ENCODE measurements at regions not wholly inside any gene's neighbourhood (a gene's known extent, or its start where the extent isn't known, plus 50 kb on each side); places are given as distances from the start of the nearest gene placed in this dataset.

GRCh38 chr1:217078078-217078690 is 355.0 kb upstream of the ESRRG start:
- no peak for TF ChIP-seq POLR2AphosphoS5 (IDR thresholded peaks at IDR 0.05)
- TF ChIP-seq, protein P1, sequence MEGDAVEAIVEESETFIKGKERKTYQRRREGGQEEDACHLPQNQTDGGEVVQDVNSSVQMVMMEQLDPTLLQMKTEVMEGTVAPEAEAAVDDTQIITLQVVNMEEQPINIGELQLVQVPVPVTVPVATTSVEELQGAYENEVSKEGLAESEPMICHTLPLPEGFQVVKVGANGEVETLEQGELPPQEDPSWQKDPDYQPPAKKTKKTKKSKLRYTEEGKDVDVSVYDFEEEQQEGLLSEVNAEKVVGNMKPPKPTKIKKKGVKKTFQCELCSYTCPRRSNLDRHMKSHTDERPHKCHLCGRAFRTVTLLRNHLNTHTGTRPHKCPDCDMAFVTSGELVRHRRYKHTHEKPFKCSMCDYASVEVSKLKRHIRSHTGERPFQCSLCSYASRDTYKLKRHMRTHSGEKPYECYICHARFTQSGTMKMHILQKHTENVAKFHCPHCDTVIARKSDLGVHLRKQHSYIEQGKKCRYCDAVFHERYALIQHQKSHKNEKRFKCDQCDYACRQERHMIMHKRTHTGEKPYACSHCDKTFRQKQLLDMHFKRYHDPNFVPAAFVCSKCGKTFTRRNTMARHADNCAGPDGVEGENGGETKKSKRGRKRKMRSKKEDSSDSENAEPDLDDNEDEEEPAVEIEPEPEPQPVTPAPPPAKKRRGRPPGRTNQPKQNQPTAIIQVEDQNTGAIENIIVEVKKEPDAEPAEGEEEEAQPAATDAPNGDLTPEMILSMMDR (IDR thresholded peaks at IDR 0.05), result no peak
